Inferior parietal cortex (tissue), 1 donor: ENCODE measurements at regions not wholly inside any gene's neighbourhood (a gene's known extent, or its start where the extent isn't known, plus 50 kb on each side); places are given as distances from the start of the nearest gene placed in this dataset.
"Not testable (repeated sequence)": the region's sequence is repeated elsewhere in the genome, so short reads cannot be mapped to it uniquely, and the experiment has no call there.

Source experiments
- DNase-seq: peaks from one replicate; pipeline ENCODE4 v3.0.0-alpha.2; 2016; ENCODE audit errors: extremely low spot score

DNA sequence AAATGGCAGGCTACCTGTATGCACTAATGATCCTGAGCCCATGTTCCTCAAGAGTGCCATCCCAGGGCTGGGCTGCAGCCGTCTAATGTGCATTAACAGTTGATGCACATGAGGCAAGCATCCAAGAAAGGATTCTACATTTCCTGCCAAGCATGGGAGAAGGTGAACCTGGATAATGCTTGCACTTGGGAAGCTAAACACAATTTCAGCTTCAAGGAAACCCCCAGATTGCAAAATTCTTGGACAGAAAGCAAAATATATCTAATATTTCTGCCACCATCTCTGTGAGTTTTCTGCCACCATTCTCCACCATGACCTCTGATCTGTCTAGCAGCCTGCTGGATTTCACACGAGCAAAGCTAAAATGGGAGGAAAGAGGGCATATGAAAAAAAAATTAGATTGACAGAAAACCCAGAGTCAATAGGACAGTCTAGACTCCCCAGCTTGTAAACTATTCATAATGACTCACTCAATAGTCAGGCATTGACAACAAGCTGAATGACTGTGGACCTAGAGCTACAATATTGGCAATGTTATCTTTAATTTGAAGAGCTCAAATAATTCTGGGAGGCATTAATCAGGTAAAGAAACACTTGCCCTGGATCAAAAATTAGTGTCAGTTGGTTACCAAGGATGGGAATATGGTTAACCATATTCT lies 91.9 kb upstream of the BCL2L14 start:
- no peak for DNase-seq

DNA sequence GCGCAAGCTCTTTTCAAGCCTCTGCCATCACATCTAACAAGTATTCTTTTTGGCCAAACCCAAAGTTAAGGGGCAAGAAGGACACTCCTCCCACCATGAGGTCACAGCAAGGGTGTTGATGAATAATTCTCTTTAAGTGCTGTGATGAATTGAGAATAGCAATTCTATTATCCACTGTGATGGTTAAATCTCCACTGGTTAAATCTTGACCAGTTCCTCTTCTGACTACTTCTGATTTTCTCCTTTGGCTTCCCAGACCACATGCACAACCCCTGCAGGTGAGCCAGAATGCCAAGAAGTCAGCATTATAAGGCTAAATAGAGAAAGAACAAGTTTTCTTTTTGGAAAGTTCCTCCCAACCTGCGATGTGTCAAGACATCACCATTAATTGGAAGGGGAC lies 90.6 kb upstream of the BCL2L14 start:
- DNase-seq, result no peak

DNA sequence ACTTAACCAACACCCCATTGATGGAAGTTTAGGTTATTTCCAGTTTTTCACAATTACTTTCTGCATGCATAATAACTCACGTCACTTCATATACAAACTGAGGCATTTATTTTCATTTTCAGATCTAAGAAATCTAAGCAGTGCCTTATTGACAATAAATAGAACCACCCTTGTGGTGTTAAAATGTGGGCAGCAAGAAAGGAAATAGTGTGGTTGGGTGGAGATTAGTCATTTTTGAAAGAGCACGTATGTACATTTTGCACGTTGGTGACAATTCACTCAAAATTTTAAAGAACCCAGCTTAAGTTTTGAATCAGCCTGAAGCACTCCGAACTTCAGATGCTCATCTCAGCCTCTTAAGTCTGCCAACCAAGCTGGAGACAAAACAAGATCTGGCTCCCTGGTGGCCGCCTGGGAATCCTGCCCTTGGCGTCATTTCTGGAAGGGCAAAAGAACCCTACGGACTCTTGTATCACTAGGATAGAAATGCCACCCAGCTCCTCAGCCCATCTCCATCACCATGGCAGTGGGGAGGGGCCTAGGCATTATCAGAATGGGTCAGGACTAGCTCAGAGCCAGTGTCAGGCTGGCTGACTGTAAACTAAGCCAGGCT lies 89.5 kb upstream of the BCL2L14 start:
- DNase-seq, result no peak

DNA sequence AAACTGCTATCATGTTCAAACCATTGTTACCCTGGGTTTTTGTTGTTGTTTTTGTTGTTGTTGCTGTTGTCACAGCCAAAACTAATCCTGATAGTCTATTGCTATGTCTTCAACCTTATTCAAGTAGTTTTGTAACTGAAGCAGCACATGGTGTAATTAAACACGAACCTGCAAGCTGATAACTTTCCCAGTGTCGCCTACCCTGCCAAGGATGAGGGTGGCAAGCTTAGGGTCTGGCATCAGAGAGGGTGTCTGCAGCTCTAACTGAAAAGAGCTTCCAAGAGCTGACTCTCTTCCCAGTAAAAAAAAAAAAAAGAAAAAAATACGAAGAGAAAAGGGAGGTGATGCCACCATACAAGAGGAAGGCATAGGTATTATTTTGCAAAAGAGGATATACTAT lies 86.3 kb upstream of the BCL2L14 start:
- no peak for DNase-seq

DNA sequence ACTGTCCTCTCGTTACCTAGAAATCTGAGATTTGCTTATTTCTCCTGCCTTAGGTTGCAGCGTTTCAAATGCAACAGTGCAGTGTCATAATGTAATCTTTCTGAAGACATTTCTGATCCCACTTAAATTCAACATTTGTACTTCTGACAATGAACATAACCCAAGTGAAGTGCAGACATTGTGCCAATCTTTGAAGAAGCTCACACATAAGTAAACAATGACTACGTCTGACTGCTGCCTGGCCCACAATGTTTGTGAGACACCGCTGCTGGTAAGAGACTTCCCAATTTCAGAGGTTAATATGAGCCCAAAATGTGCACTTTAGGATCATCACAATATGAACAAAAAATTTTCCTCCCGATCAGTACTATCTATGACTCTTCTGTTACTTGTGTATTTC lies 84.6 kb upstream of the BCL2L14 start:
- DNase-seq, result no peak

DNA sequence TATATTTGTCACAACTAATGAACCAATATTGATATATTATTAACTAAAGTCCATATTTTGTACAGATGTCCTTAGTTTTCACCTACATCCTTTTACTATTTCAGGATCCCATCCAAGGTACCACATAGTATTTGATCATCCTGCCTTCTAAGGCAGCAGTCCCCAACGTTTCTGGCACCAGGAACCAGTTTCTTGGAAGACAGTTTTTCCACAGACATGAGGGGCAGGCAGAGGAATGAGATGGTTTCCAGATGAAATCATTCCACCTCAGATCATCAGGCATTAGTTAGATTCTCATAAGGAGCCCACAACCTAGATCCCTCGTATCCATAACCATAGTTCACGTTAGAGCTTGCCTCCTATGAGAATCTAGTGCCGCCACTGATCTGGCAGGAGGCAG lies 82.8 kb upstream of the BCL2L14 start:
- DNase-seq, result no peak

DNA sequence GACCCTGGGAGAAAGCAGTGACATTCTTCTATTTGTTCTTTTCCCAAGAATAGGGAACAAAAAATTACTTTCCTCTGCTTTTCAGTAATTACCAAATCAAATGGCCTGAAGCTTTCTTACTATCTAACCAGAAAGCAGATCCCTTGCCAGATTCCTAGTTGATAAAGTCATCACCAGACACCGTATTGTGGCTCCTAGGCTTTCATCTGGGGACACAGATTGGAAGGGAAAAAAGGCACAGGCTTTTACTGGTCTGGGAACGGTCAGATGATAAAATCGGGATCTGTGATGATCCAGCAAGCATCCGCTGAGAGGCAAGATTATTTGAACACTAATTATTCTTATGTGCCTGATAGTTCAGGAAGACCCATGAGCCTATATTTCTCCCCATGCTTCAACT lies 79.1 kb upstream of the BCL2L14 start:
- no peak for DNase-seq

DNA sequence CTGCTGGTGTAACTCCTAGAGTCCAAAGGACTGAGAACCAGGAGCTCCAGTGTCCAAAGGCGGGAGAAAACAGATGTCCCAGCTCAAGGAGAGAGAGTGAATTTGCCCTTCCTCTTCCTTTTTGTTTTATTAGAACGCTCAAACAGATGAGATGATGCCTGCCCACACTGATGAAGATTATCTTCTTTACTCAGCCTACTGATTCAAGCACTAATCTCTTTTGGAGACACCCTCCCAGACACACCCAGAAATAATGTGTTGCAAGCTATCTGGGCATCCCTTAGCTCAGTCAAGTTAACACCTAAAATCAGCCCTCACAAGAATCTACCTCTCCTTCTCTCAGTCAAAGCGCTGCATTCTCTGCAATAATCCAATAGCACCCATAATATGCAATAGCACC lies 78.2 kb upstream of the BCL2L14 start:
- no peak for DNase-seq

DNA sequence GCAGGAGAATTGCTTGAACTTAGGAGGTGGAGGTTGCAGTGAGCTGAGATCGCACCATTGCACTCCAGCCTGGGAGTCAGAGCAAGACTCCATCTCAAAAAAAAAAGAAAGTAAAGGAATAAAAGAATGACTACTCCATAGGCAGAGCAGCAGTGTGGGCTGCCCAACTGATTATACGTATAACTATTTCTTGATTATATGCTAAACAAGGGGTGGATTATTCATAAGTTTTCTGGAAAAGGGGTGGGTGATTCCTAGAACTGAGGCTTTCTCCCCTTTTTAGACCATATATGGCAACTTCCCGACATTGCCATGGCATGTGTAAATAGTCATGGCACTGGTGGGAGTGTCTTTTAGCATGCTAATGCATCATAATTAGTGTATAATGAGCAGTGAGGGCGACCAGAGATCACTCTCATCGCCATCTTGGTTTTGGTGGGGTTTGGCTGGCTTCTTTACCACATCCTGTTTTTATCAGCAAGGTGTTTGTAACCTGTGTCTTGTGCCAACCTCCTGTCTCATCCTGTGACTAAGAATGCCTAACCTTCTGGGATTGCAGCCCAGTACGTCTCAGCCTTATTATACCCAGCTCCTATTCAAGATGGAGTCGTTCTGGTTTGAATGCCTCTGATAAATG lies 72.3 kb upstream of the BCL2L14 start:
- not testable (repeated sequence) for DNase-seq

DNA sequence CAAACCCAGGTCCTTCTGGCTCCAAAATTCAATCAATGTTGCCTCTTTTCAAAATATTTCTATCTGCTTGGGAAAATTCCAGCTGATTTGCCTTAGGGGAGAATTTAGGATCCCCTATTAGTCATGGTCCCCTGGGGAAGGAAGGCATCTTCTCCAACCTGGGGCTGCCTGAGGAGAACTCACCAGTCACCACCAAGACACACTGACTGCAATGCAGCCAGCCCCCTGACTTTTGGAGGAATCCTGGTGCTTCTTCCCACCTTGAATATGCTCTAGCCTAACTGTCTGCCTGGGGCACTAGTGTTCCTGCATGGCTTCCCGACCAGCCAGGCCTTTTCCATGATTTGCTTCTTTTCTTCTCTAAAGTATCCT lies 71.8 kb upstream of the BCL2L14 start:
- no peak for DNase-seq

DNA sequence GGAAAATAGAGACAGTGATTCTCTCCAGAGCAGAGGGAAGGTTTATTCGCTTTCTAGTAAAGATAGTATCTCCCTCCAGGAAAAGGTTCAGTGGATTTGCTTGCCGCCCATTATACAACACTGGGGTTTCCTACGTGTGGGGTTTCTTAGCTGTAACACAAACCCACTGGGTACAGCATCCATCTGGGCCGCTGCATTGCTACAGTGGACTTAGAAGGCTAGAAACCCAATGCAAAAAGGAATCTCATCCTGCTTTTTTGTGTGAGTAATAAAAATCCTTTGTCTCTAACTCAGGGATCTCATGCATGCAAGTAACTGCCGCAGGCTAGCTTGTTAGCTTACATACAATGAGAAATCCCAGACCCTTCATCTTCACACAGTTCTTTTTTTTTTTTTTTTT lies 67.1 kb upstream of the BCL2L14 start:
- DNase-seq, result no peak

DNA sequence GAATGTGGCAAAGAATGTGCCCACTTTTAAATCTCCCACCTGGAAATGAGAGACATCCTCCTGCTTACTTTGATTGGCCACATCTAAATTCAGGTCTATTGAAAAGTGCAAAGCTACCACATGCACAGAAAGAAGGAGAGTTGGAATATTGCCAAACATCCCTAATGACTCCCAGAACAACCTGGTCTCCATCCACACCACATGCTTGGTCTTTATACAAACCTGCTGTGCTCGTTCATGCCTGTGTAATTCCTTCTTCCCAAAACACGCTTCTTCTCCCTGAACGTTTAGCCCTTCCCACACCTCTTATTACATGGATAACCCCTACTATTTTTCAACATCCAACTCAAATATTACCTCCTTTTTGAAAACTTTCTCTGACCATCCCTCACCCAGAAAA lies 66.2 kb upstream of the BCL2L14 start:
- DNase-seq, result no peak

DNA sequence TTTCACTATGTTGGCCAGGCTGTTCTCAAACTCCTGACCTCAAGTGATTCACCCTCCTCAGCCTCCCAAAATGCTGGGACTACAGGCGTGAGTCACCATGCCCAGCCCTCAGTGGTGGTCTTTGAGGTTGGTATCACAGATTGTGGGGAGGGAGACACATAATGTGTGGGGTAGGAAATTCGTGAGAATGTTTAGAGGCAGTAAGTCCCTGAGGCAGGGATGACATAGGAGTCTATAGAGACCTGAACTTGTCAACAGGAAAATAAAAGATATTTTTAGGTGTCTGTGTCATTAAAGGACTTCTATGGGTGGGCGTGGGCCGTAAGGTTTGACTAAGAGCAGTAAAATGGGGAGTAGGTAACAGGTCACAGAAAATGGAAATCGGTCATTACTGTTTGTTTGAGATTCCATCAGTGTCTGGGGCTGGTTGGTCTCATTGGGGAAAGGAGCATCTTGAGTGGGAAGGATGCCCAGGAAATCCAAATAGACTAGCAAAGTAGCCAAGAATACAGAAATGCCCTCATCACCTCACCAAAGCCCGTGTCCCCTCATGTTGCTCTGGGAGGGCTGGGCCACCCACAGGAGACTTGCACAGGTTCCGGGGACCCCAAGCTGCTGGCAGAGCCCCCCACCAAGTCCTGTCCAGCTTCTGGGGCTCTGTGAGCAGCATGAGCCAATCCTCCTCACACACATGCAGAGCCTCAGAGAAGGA lies 63.6 kb upstream of the BCL2L14 start:
- DNase-seq, result no peak

DNA sequence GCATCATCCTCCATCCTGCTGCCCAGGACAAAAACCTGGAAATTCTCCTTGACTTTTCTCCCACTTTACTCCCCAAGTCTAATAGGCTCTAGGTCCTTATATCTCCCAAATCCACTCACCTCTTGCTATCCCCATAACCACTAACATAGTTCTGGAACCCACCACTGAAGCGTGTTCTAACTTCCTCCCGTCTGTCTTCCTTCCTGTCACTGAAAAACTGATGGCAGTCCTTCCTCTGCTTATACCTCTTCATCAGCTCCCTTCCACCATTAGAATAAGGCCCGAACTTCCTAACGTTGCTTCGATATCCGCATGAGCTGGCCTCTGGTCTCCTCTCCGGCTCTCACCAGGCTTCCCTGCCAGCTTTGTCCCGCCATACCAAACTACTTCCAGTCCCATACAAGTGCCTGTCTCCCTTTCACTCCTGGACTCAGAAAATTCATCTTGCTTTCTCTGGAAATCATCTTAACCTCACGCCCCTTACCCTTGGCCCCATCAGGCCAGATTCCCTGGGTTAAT lies 63.0 kb upstream of the BCL2L14 start:
- no peak for DNase-seq

DNA sequence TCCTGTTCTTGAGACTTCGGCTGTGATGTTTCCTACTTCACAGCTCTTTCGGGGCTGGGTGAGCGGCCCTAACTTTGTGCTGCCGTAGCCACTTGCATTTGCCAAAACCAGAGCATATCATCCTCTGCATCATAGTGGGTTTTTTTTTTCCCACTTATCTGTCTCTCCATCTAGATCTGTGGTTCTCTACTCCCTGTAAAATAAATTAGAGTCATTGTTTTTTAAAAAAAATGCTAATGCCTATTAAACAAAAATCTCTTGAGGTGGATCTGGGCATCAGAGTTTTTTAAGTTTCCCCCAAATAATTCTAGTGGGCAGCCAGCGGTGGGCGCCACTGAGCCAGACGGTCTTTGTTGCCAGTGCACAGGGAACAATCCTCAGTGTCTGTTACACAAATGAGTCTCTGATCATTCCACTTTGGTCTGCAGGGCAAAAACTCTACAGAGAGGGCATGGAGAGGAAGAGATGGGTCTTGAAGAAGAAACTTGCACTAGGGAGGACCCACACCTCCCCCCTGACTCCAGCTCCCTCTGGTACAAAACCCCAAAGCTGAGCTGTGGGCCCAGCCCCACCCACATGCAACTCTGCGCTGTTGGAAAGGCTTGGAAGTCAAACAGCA lies 62.4 kb upstream of the BCL2L14 start:
- no peak for DNase-seq

DNA sequence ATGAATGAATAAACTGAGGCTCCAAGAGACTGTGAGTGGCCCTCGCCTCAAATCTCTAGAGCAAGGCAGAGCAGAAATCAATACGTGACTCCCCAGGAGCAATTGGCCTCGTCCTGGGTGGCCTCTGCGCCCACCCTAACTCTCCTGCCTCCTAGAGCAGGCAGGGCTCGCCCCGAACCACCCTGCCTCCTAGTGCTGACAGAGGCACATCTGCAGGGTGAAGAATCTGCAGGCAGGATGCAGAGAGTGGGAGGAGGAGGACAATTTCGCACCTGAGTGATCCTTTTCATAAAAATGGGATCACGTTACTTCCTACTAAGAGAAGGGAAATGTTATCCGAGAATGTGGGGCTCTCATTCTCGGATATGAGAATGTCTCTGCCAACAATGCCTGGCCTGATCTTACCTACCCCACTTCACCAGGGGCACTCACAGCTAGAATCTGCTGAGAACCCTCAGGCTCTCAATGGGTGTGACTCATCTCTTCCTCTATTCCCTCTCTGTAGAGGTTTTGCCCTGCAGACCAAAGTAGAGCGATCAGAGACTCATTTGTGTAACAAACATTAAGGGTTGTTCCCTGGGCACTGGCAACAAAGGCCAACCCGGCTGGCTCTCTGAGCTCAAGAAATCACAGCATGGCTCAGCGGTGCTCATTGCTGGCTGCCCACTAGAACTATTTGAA lies 61.7 kb upstream of the BCL2L14 start:
- DNase-seq, result no peak

DNA sequence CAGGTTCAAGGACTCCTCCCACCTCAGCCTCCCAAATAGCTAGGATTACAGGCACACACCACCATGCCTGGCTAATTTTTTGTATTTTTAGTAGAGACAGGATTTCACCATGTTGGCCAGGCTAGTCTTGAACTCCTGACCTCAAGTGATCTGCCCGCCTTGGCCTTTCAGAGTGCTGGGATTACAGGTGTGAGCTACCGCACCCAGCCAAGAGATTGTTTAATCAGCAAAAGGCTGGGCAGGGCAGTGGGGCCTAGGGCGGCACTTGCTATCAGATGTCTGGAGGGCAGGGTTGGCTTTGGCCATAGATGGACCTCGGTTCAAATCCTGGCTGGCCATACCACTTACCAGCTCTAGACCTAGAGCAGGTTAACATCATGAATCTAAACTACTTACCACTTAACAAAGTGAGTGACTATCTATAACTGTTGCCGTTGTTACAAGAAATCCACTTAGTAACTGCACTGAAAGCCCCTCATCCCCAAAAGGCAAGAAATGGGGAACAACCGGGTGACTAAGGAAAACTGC lies 60.9 kb upstream of the BCL2L14 start:
- not testable (repeated sequence) for DNase-seq

DNA sequence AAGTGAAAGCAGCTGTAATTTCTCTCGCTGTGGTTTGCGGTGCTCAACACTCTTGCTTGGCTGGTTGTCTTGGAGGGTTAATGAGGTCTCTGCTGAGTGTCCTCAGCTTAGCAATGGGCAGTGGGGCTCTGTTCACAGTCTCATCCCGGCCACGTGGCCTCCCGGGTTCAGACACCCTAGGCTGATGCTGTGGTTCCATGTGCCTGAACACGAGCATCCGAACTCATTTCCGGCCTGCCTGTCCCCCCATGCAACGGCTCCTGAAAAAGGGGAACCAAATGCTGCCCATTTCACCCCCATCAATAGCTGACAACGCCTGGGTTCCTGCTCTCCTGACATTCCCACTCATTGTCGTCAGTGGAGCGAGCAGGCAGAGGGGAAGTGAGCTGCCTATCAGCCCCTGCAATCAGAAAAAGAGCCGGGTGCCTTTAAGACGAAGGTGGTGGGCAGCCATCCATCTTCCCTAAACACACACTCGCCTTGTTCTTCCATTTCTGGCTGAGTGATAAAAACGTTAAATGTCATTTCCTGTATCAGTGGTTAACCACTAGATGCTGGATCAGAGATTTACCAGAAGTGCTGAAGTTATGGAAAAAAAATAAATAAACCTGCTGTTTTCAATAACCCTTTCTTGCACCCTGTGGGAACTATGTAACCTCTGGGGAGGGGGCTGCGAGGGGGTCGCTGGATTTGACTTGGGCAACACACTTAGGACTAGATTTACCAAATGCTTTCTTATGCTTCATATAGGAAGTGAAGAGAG lies 60.3 kb upstream of the BCL2L14 start:
- peak; percentile 58 for DNase-seq

DNA sequence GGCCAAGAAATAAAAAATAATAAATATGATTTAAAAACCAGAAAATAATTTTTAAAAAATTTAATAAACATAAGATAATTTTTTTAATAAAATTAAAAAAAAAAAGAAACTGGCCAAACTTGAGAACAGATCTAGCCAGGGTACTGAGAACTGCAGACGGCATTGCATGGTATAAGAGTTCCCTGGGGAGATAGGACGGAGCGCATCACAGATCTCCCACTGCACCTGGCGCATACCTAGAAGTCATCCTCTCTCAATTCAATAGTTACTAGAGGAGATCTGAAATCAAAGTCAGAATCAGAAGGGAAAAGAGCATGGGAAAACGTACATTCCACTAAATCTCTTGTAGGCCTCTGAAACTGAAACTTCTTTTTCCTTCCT lies 58.9 kb upstream of the BCL2L14 start:
- no peak for DNase-seq

DNA sequence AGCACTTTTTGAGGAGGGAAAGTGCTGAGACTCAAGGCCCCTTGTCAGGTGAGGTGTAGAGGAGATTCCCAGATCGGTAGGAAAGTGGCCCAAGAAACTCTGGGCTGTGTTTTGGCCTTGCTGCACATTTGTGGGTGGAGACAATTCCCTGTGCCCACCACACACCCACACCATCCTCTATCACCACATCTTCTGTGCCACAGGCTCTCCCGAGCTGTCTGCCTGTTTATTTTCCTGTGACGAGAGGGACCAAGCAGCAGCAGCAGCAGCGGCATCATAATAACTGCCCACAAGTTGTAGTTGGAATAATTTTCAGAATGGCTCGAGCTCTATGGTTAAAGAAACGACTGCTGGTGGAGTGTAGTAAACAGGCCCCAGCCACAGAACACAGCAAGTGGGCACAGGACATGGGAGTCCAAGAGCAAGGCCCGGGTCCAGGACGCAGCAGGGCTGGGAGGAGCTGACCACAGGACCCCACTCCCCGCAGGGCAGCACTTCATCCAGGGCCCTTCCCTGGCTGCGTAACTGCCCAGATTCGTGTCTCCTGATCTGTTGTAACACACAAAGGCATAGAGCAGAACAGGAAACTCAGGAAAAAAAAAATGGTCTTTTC lies 55.6 kb upstream of the BCL2L14 start:
- no peak for DNase-seq
